SK-N-SH treated with all-trans-retinoic acid at 6 μM for 48 hours (cell line): ENCODE measurements at regions not wholly inside any gene's neighbourhood (a gene's known extent, or its start where the extent isn't known, plus 50 kb on each side); places are given as distances from the start of the nearest gene placed in this dataset.

Experiments
- ARNTL ChIP-seq: fragments of 450-650 bp; formaldehyde crosslinking; IDR thresholded peaks from 2 replicates; pipeline ENCODE4 v1.5.0; 2020; ENCODE audit warnings: low read depth, mild to moderate bottlenecking, moderate library complexity, borderline replicate concordance
- CSDC2 ChIP-seq: fragments of 250-450 bp; sonication (Bioruptor Pico); IDR thresholded peaks from 2 replicates; pipeline ENCODE4 v1.5.0; 2020; ENCODE audit warnings: mild to moderate bottlenecking, moderate library complexity
- GLIS3 ChIP-seq: fragments of 250-450 bp; sonication (Bioruptor Pico); IDR thresholded peaks from 2 replicates; pipeline ENCODE4 v1.5.0; 2020; ENCODE audit warnings: mild to moderate bottlenecking, moderate library complexity
- ZNF70 ChIP-seq: fragments of 450-650 bp; formaldehyde crosslinking; IDR thresholded peaks from 2 replicates; pipeline ENCODE4 v1.5.0; 2020; ENCODE audit warnings: mild to moderate bottlenecking, moderate library complexity
- ZNF8 ChIP-seq: fragments of 450-650 bp; formaldehyde crosslinking; IDR thresholded peaks from 2 replicates; pipeline ENCODE4 v1.5.0; 2020; ENCODE audit warnings: mild to moderate bottlenecking, moderate library complexity

- TF ChIP-seq ARNTL = no peak
- no peak for TF ChIP-seq CSDC2
- TF ChIP-seq GLIS3 (CRISPR knock-in tag) = no peak
- no peak for TF ChIP-seq ZNF8 (CRISPR knock-in tag)
- TF ChIP-seq ZNF70 (CRISPR knock-in tag) = no peak
Observed at GRCh38 chr5:82459626-82460025, 181.5 kb upstream of the RPS23 start.
